ENCODE measurements at regions not wholly inside any gene's neighbourhood (a gene's known extent, or its start where the extent isn't known, plus 50 kb on each side); places are given as distances from the start of the nearest gene placed in this dataset.

- no peak for DNase-seq
Measured at GRCh38 chr22:48096851-48097665, 1334.6 kb downstream of the TBC1D22A start.

- no peak for DNase-seq
Measured at GRCh38 chr22:48096411-48096810, 1334.0 kb downstream of the TBC1D22A start.

- DNase-seq = no peak
Measured at GRCh38 chr22:48093981-48094380, 1331.5 kb downstream of the TBC1D22A start.

GRCh38 chr22:48092866-48093265 lies 1330.4 kb downstream of the TBC1D22A start:
- no peak for DNase-seq

- no peak for DNase-seq
Measured at GRCh38 chr22:48091656-48092223, 1329.3 kb downstream of the TBC1D22A start.

- DNase-seq = no peak
Measured at GRCh38 chr22:48091060-48091650, 1328.7 kb downstream of the TBC1D22A start.

GRCh38 chr22:48090332-48090672 lies 1327.9 kb downstream of the TBC1D22A start:
- no peak for DNase-seq

- DNase-seq = no peak
Measured at GRCh38 chr22:48089601-48090331, 1327.3 kb downstream of the TBC1D22A start.

- DNase-seq = no peak
Measured at GRCh38 chr22:48088926-48089536, 1326.6 kb downstream of the TBC1D22A start.

GRCh38 chr22:48088251-48088650 lies 1325.8 kb downstream of the TBC1D22A start:
- DNase-seq = no peak

- DNase-seq = no peak
Measured at GRCh38 chr22:48085901-48086645, 1323.6 kb downstream of the TBC1D22A start.

GRCh38 chr22:48084729-48085050 lies 1322.2 kb downstream of the TBC1D22A start:
- no peak for DNase-seq

- DNase-seq = no peak
Measured at GRCh38 chr22:48084041-48084728, 1321.7 kb downstream of the TBC1D22A start.

GRCh38 chr22:48083502-48083901 lies 1321.1 kb downstream of the TBC1D22A start:
- no peak for DNase-seq

- no peak for DNase-seq
Measured at GRCh38 chr22:48082284-48082683, 1319.8 kb downstream of the TBC1D22A start.

GRCh38 chr22:48081281-48081680 lies 1318.8 kb downstream of the TBC1D22A start:
- DNase-seq = no peak

GRCh38 chr22:48080316-48081165 lies 1318.1 kb downstream of the TBC1D22A start:
- DNase-seq = peak in 1 of 2 experiments; percentile 17

GRCh38 chr22:48079505-48080290 lies 1317.2 kb downstream of the TBC1D22A start:
- DNase-seq = no peak

- DNase-seq = no peak
Measured at GRCh38 chr22:48078825-48079224, 1316.4 kb downstream of the TBC1D22A start.

- DNase-seq = no peak
Measured at GRCh38 chr22:48077699-48078098, 1315.2 kb downstream of the TBC1D22A start.

Data from activated T-cell treated with anti-CD3 and anti-CD28 coated beads, Interleukin-2, amount 50 U/mL, for 48 hours (primary cell).